CD14-positive monocyte (primary cell): ENCODE measurements at regions not wholly inside any gene's neighbourhood (a gene's known extent, or its start where the extent isn't known, plus 50 kb on each side); places are given as distances from the start of the nearest gene placed in this dataset.

ENCODE experiments used
- DNase-seq, 3 donors: peaks; one replicate each; pipeline ENCODE4 v3.0.0-alpha.2; 2011 to 2022
- H2AFZ ChIP-seq: 2 replicates; pipeline ENCODE4 v1.6.0; 2012; ENCODE audit warnings: mild to moderate bottlenecking, low read depth, low read length, inconsistent platforms; ENCODE audit not compliant: insufficient read depth, poor library complexity, severe bottlenecking
- H3K27ac ChIP-seq, 2 donors: 1 replicate in 1 of 2; 2 replicates in 1 of 2; pipeline ENCODE4 v1.5.1; 2012 to 2013; ENCODE audit warnings: low read length in 2 of 2, control low read depth in 1 of 2, inconsistent platforms in 1 of 2, low read depth in 1 of 2, mild to moderate bottlenecking in 1 of 2
- H3K27me3 ChIP-seq, 2 donors: one replicate each; pipeline versions ENCODE4 v1.6.0 to v1.6.1; 2011 to 2013; ENCODE audit warnings: low read length in 2 of 2; ENCODE audit not compliant: control insufficient read depth in 2 of 2, insufficient read depth in 2 of 2
- H3K36me3 ChIP-seq, 2 donors: replicated peaks in 1 of 2; 1 replicate in 1 of 2; 2 replicates in 1 of 2; pipeline versions ENCODE4 v1.5.1 to v1.6.1; 2012 to 2013; ENCODE audit warnings: low read length in 2 of 2, control low read depth in 1 of 2, inconsistent platforms in 1 of 2, mild to moderate bottlenecking in 1 of 2; ENCODE audit not compliant: insufficient read depth in 2 of 2, control insufficient read depth in 1 of 2
- H3K4me1 ChIP-seq, 2 donors: 1 replicate in 1 of 2; 2 replicates in 1 of 2; pipeline versions ENCODE4 v1.5.1 to v1.6.1; 2012 to 2013; ENCODE audit warnings: low read length in 2 of 2, control low read depth in 1 of 2, inconsistent platforms in 1 of 2, mild to moderate bottlenecking in 1 of 2, moderate library complexity in 1 of 2; ENCODE audit not compliant: insufficient read depth in 2 of 2, control insufficient read depth in 1 of 2
- H3K4me2 ChIP-seq: replicated peaks from 2 replicates; pipeline ENCODE3; 2012; ENCODE audit warnings: low read length, moderate library complexity, mild to moderate bottlenecking; ENCODE audit not compliant: poor library complexity, severe bottlenecking; ENCODE audit errors: extremely low read depth
- H3K4me3 ChIP-seq, 3 experiments: fragments of 200-600 bp in 1 of 3; sonication (generic) in 1 of 3; replicated peaks in 1 of 3; 1 replicate in 2 of 3; 2 replicates in 1 of 3; pipeline ENCODE4 v1.5.1; 2011 to 2013; ENCODE audit warnings: low read length in 3 of 3, mild to moderate bottlenecking in 3 of 3, control low read depth in 2 of 3, low read depth in 2 of 3, inconsistent platforms in 1 of 3, moderate library complexity in 1 of 3
- H3K79me2 ChIP-seq: 2 replicates; pipeline ENCODE4 v1.6.0; 2012; ENCODE audit warnings: mild to moderate bottlenecking, control low read depth, inconsistent platforms, low read length, moderate library complexity; ENCODE audit not compliant: insufficient read depth
- H3K9ac ChIP-seq: 2 replicates; pipeline ENCODE4 v1.6.0; 2017; ENCODE audit warnings: low read length, mild to moderate bottlenecking; ENCODE audit not compliant: insufficient read depth, poor library complexity, severe bottlenecking
- H3K9me3 ChIP-seq, 2 donors: replicated peaks in 1 of 2; 1 replicate in 1 of 2; 2 replicates in 1 of 2; pipeline versions ENCODE4 v1.5.1 to v1.6.1; 2012 to 2013; ENCODE audit warnings: low read length in 2 of 2, control low read depth in 1 of 2; ENCODE audit not compliant: control insufficient read depth in 1 of 2, insufficient read depth in 1 of 2
- H4K20me1 ChIP-seq: 2 replicates; pipeline ENCODE4 v1.6.0; 2012; ENCODE audit warnings: mild to moderate bottlenecking, low read length, control low read depth, moderate library complexity; ENCODE audit not compliant: insufficient read depth
- H3K27ac Mint-ChIP-seq, 7 donors: one replicate each; pipeline ENCODE4 v1.8.0; 2020; ENCODE audit warnings: mild to moderate bottlenecking in 7 of 7, mixed read lengths in 7 of 7, moderate library complexity in 6 of 7, inconsistent platforms in 2 of 7
- H3K27me3 Mint-ChIP-seq, 3 donors: one replicate each; pipeline ENCODE4 v1.8.0; 2021 to 2022; ENCODE audit warnings: low read depth in 3 of 3, mild to moderate bottlenecking in 3 of 3, mixed read lengths in 3 of 3, moderate library complexity in 3 of 3, inconsistent platforms in 1 of 3
- H3K36me3 Mint-ChIP-seq, 2 donors: one replicate each; pipeline ENCODE4 v1.8.0; 2020; ENCODE audit warnings: mixed read lengths in 2 of 2, inconsistent platforms in 1 of 2, mild to moderate bottlenecking in 1 of 2
- H3K4me1 Mint-ChIP-seq: one replicate; pipeline ENCODE4 v1.8.0; 2020; ENCODE audit warnings: mild to moderate bottlenecking, mixed read lengths
- H3K4me3 Mint-ChIP-seq, 2 donors: one replicate each; pipeline ENCODE4 v1.8.0; 2020; ENCODE audit warnings: mild to moderate bottlenecking in 2 of 2, mixed read lengths in 2 of 2, moderate library complexity in 1 of 2
- H3K9me3 Mint-ChIP-seq, 7 donors: one replicate each; pipeline ENCODE4 v1.8.0; 2020 to 2022; ENCODE audit warnings: mixed read lengths in 7 of 7, mild to moderate bottlenecking in 6 of 7, moderate library complexity in 6 of 7, inconsistent platforms in 2 of 7
- CTCF ChIP-seq: fragments of 200-600 bp; IDR thresholded peaks from one replicate; pipeline ENCODE4 v1.8.0; 2022; ENCODE audit warnings: antibody characterized with exemption, mild to moderate bottlenecking
- WGBS: methylation state at CpG from one replicate; pipeline ENCODE4 v1.1.5; 2013; ENCODE audit warnings: missing lambda C conversion rate; ENCODE audit not compliant: insufficient coverage; 5-methylcytosine and 5-hydroxymethylcytosine counted together
- intact Hi-C, 2 donors: fragments of 100-400 bp; cut with micrococcal nuclease; formaldehyde crosslinking; loops; one replicate each; pipeline versions ENCODE4 v1.15.0 to v1.15.1; 2023

GRCh38 chr18:8938817-8939216 lies 163.7 kb upstream of the NDUFV2 start:
- intact Hi-C loops, result no loop called here

GRCh38 chr18:8942021-8942908 lies 160.2 kb upstream of the NDUFV2 start:
- H3K27ac ChIP-seq, result no peak overlapping the region
- no peak overlapping the region for H3K4me2 ChIP-seq
- no peak overlapping the region for H3K4me3 ChIP-seq
- peaks cover 6 to 13% of the 10 kb centered on the region in 2 donors for H3K4me1 ChIP-seq
- Mint-ChIP-seq H3K36me3 (no peaks in the 10 kb centered on the region), H3K4me3 (no peak overlapping the region), H3K9me3 (peaks cover 0 to 5% (median 3%) of the 10 kb centered on the region in 7 donors), H3K4me1 (peaks cover 22% of the 10 kb centered on the region), H3K27ac (no peak overlapping the region), H3K27me3 (peaks cover 0 to 6% (median under 1%) of the 10 kb centered on the region in 3 donors)
- no peaks in the 10 kb centered on the region for H3K79me2 ChIP-seq
- WGBS, result no CpG with 5 or more reads among the region's 6 CpGs
- TF ChIP-seq CTCF, result no peak
- H3K9me3 ChIP-seq, result no peaks in the 10 kb centered on the region
- no peak overlapping the region for H3K9ac ChIP-seq
- H3K27me3 ChIP-seq, result no peaks in the 10 kb centered on the region
- H2AFZ ChIP-seq, result no peak overlapping the region
- H4K20me1 ChIP-seq, result no peaks in the 10 kb centered on the region
- intact Hi-C loops, result no loop called here
- H3K36me3 ChIP-seq, result no peaks in the 10 kb centered on the region
- DNase-seq, result no peak

More at GRCh38 chr18:8938817-8939216, 163.7 kb upstream of the NDUFV2 start:
- no peak for TF ChIP-seq CTCF
- Mint-ChIP-seq H3K36me3 (no peaks in the 10 kb centered on the region), H3K9me3 (peaks cover 0 to 7% (median 3%) of the 10 kb centered on the region in 7 donors), H3K27ac (no peak overlapping the region), H3K4me1 (peaks cover 14% of the 10 kb centered on the region), H3K27me3 (peaks cover 0 to 6% (median 0%) of the 10 kb centered on the region in 3 donors), H3K4me3 (no peak overlapping the region)
- Histone ChIP-seq H4K20me1 (no peaks in the 10 kb centered on the region), H3K4me2 (no peak overlapping the region), H3K79me2 (no peaks in the 10 kb centered on the region), H3K27ac (no peak overlapping the region), H3K4me1 (peaks cover 5 to 8% of the 10 kb centered on the region in 2 donors), H3K9me3 (no peaks in the 10 kb centered on the region), H2AFZ (no peak overlapping the region), H3K9ac (no peak overlapping the region), H3K27me3 (no peaks in the 10 kb centered on the region), H3K36me3 (no peaks in the 10 kb centered on the region), H3K4me3 (no peak overlapping the region)
- DNase-seq, result no peak
- no CpG with 5 or more reads among the region's 7 CpGs for WGBS
